PC-9 (cell line): ENCODE measurements at regions not wholly inside any gene's neighbourhood (a gene's known extent, or its start where the extent isn't known, plus 50 kb on each side); places are given as distances from the start of the nearest gene placed in this dataset.

Experiments
- BruUV-seq: library from RNA; stranded (reverse); fragments of 400-500 nt; replicated peaks from 2 replicates; lab custom pipeline; 2021; lab: Mats Ljungman, UMichigan
- CTCF ChIA-PET: fragments of 300-600 bp; sonication (Branson Sonifier 250); formaldehyde crosslinking; loops from one replicate; lab custom pipeline; 2022; ENCODE audit warnings: antibody characterized with exemption; lab: Charles Lee
- POLR2A ChIA-PET: fragments of 300-600 bp; sonication (Branson Sonifier 250); formaldehyde crosslinking; loops from one replicate; lab custom pipeline; 2022; ENCODE audit warnings: antibody characterized with exemption; ENCODE audit not compliant: unreplicated experiment; lab: Charles Lee
- DNase-seq, 2 experiments: peaks; one replicate each; pipeline versions ENCODE4 v3.0.0 to v3.0.0-alpha.2; 2015 to 2022; ENCODE audit warnings: mixed read lengths in 1 of 2
- H2AFZ ChIP-seq: fragments of 200-600 bp; sonication (generic); 2 replicates; pipeline ENCODE4 v1.8.1; 2017; ENCODE audit warnings: antibody characterized with exemption
- H3F3A ChIP-seq: fragments of 200-600 bp; sonication (generic); 2 replicates; pipeline ENCODE4 v1.8.1; 2017; ENCODE audit warnings: antibody characterized with exemption, mild to moderate bottlenecking, low read depth; ENCODE audit not compliant: insufficient read depth
- H3K27ac ChIP-seq: fragments of 200-600 bp; sonication (generic); 2 replicates; pipeline ENCODE4 v1.6.1; 2016; ENCODE audit warnings: mixed run types
- H3K27me3 ChIP-seq: fragments of 200-600 bp; sonication (generic); 2 replicates; pipeline ENCODE4 v1.6.1; 2016; ENCODE audit warnings: low read depth, mixed run types; ENCODE audit not compliant: insufficient read depth
- H3K36me3 ChIP-seq: fragments of 200-600 bp; sonication (generic); 2 replicates; pipeline ENCODE4 v1.6.1; 2016; ENCODE audit warnings: low read depth, mixed run types
- H3K4me1 ChIP-seq: fragments of 200-600 bp; sonication (generic); replicated peaks from 2 replicates; pipeline ENCODE4 v1.6.1; 2016; ENCODE audit warnings: mixed run types; ENCODE audit not compliant: insufficient read depth
- H3K4me2 ChIP-seq: fragments of 200-600 bp; sonication (generic); 2 replicates; pipeline ENCODE4 v1.6.1; 2017; ENCODE audit warnings: mixed run types
- H3K4me3 ChIP-seq: fragments of 200-600 bp; sonication (generic); 2 replicates; pipeline ENCODE4 v1.6.1; 2016; ENCODE audit warnings: mixed run types
- H3K79me2 ChIP-seq: fragments of 200-600 bp; sonication (generic); 2 replicates; pipeline ENCODE4 v1.6.1; 2017; ENCODE audit warnings: low read depth, mixed run types
- H3K9me2 ChIP-seq: fragments of 200-600 bp; sonication (generic); 2 replicates; pipeline ENCODE4 v1.8.1; 2017; ENCODE audit warnings: mild to moderate bottlenecking; ENCODE audit not compliant: insufficient read depth
- H3K9me3 ChIP-seq: fragments of 200-600 bp; sonication (generic); 2 replicates; pipeline ENCODE4 v1.8.1; 2016; ENCODE audit warnings: low read depth; ENCODE audit not compliant: insufficient read depth
- H4K20me1 ChIP-seq: fragments of 200-600 bp; sonication (generic); 2 replicates; pipeline ENCODE4 v1.8.1; 2017; ENCODE audit not compliant: insufficient read depth
- EZH2 ChIP-seq: fragments of 200-600 bp; sonication (generic); IDR thresholded peaks from 2 replicates; pipeline ENCODE4 v1.8.0; 2017; ENCODE audit warnings: antibody characterized with exemption, low read depth
- intact Hi-C: fragments of 100-400 bp; cut with micrococcal nuclease; formaldehyde crosslinking; loops from one replicate; pipeline ENCODE4 v1.10.0; 2022; ENCODE audit not compliant: unreplicated experiment
- TF ChIP-seq, protein P1 (sequence below): fragments of 200-600 bp; sonication (generic); conservative IDR thresholded peaks from 2 replicates; pipeline ENCODE4 v1.6.1; 2017; ENCODE audit warnings: mixed run types, antibody characterized with exemption, mild to moderate bottlenecking, moderate library complexity

GRCh38 chr12:124478985-124479645 is 88.3 kb downstream of the NCOR2 start:
- Histone ChIP-seq H4K20me1 (peaks cover 40% of the 10 kb centered on the region), H3K36me3 (peaks cover 33% of the 10 kb centered on the region), H2AFZ (no peak overlapping the region), H3K4me3 (no peak overlapping the region), H3K9me2 (no peaks in the 10 kb centered on the region), H3K27me3 (no peaks in the 10 kb centered on the region), H3K27ac (no peak overlapping the region), H3K4me1 (peaks cover 28% of the 10 kb centered on the region), H3K4me2 (no peak overlapping the region), H3K79me2 (peaks cover 41% of the 10 kb centered on the region), H3F3A (peaks cover 41% of the 10 kb centered on the region), H3K9me3 (no peaks in the 10 kb centered on the region)
- TF ChIP-seq EZH2: no peak
- TF ChIP-seq, protein P1, sequence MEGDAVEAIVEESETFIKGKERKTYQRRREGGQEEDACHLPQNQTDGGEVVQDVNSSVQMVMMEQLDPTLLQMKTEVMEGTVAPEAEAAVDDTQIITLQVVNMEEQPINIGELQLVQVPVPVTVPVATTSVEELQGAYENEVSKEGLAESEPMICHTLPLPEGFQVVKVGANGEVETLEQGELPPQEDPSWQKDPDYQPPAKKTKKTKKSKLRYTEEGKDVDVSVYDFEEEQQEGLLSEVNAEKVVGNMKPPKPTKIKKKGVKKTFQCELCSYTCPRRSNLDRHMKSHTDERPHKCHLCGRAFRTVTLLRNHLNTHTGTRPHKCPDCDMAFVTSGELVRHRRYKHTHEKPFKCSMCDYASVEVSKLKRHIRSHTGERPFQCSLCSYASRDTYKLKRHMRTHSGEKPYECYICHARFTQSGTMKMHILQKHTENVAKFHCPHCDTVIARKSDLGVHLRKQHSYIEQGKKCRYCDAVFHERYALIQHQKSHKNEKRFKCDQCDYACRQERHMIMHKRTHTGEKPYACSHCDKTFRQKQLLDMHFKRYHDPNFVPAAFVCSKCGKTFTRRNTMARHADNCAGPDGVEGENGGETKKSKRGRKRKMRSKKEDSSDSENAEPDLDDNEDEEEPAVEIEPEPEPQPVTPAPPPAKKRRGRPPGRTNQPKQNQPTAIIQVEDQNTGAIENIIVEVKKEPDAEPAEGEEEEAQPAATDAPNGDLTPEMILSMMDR: no peak
- CTCF ChIA-PET: no interaction called here
- intact Hi-C loops: no loop called here
- DNase-seq: no peak
- no TSS peak for BruUV-seq
- POLR2A ChIA-PET: no interaction called here

GRCh38 chr12:124478416-124478815 is 89.0 kb downstream of the NCOR2 start:
- H3K9me3 ChIP-seq: no peaks in the 10 kb centered on the region
- no peaks in the 10 kb centered on the region for H3K9me2 ChIP-seq
- no peak overlapping the region for H3K4me2 ChIP-seq
- peaks cover 34% of the 10 kb centered on the region for H4K20me1 ChIP-seq
- H3K27me3 ChIP-seq: no peaks in the 10 kb centered on the region
- BruUV-seq: no TSS peak
- H2AFZ ChIP-seq: no peak overlapping the region
- peaks cover 41% of the 10 kb centered on the region for H3F3A ChIP-seq
- H3K27ac ChIP-seq: no peak overlapping the region
- no peak overlapping the region for H3K4me3 ChIP-seq
- ChIA-PET CTCF (no interaction called here), POLR2A (no interaction called here)
- H3K4me1 ChIP-seq: peaks cover 28% of the 10 kb centered on the region
- intact Hi-C loops: no loop called here
- H3K79me2 ChIP-seq: peaks cover 41% of the 10 kb centered on the region
- peaks cover 38% of the 10 kb centered on the region for H3K36me3 ChIP-seq
- no peak for DNase-seq
- TF ChIP-seq, protein P1: no peak
- TF ChIP-seq EZH2: no peak

DNA sequence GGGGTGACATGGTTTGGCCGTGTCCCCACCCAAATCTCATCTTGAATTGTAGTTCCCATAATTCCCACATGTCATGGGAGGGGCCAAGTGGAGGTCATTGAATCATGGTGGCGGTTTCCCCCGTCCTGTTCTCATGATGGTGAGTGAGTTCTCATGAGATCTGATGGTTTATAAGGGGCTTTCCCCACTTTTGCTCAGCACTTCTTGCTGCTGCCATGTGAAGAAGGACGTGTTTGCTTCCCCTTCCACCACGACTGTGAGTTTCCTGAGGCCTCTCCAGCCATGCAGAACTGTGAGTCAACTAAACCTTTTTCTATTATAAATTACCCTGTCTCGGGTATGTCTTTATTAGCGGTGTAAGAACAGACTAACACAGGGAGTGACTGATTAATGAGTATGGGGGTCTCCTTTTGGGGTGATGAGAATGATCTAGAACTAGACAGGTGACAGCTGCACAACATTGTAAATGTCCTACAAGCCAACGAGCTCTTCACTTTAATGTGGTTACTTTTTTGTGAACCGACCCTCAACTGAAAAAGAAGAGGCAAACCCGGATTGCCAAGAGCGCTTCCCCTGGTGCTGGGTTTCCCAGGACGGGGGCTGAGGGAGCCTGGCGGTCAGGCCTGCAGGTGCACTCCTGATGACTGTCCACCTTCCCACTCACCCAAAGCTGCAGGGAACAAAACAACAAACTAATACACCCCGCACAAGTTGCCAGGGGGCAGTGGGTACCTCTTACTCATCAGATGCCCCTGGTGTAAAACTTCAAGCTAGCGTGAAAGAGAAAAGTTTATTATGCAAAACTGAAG is 90.1 kb downstream of the NCOR2 start:
- Histone ChIP-seq H4K20me1 (peaks cover 33% of the 10 kb centered on the region), H3K9me2 (no peaks in the 10 kb centered on the region), H3K4me1 (peaks cover 25% of the 10 kb centered on the region), H3F3A (peaks cover 44% of the 10 kb centered on the region), H2AFZ (no peak overlapping the region), H3K27ac (no peak overlapping the region), H3K4me2 (no peak overlapping the region), H3K4me3 (no peak overlapping the region), H3K36me3 (peaks cover 47% of the 10 kb centered on the region), H3K27me3 (no peaks in the 10 kb centered on the region), H3K9me3 (no peaks in the 10 kb centered on the region), H3K79me2 (peaks cover 41% of the 10 kb centered on the region)
- intact Hi-C loops: no loop called here
- CTCF ChIA-PET: interaction anchor here (0.5 kb wide), 1 partner anchor 64 kb away, joined by 11 read pairs; no protein-coding TSS in a partner anchor
- DNase-seq: no peak
- TF ChIP-seq, protein P1: no peak
- no peak for TF ChIP-seq EZH2
- BruUV-seq: no TSS peak
- POLR2A ChIA-PET: no interaction called here
